ENCODE measurements at regions not wholly inside any gene's neighbourhood (a gene's known extent, or its start where the extent isn't known, plus 50 kb on each side); places are given as distances from the start of the nearest gene placed in this dataset.

GRCh38 chr5:67478337-67478736 is 281.7 kb upstream of the CD180 start:
- no peak for TF ChIP-seq POLR2AphosphoS5 (IDR thresholded peaks at IDR 0.05; ENCODE audit: insufficient read depth in 1 of 2, low read depth in 1 of 2)
- TF ChIP-seq CTCF (IDR thresholded peaks at IDR 0.05): no peak

Measured in vagina (tissue), 2 donors.